Neural cell (in vitro differentiated cells): ENCODE measurements at regions not wholly inside any gene's neighbourhood (a gene's known extent, or its start where the extent isn't known, plus 50 kb on each side); places are given as distances from the start of the nearest gene placed in this dataset.

Experiments used
- H2AFZ ChIP-seq: fragments of 200-600, 300-800 bp; sonication (generic), shearing (Covaris generic); 2 replicates; pipeline ENCODE4 v1.6.0; 2014; ENCODE audit warnings: low read depth, mild to moderate bottlenecking, antibody characterized with exemption, low read length, moderate library complexity
- H3F3A ChIP-seq: fragments of 200-600 bp; shearing (Covaris generic); 2 replicates; pipeline ENCODE4 v1.6.1; 2016; ENCODE audit warnings: mild to moderate bottlenecking, moderate library complexity, mixed read lengths, antibody characterized with exemption, low read length; ENCODE audit not compliant: insufficient read depth, poor library complexity, severe bottlenecking
- H3K27ac ChIP-seq: fragments of 200-600, 300-800 bp; sonication (generic), shearing (Covaris generic); 2 replicates; pipeline ENCODE4 v1.5.1; 2014; ENCODE audit warnings: mild to moderate bottlenecking, low read length, moderate library complexity
- H3K27me3 ChIP-seq: fragments of 300-800, 200-600 bp; sonication (generic), shearing (Covaris generic); 2 replicates; pipeline ENCODE4 v1.6.0; 2014; ENCODE audit warnings: mild to moderate bottlenecking, low read depth, low read length, moderate library complexity; ENCODE audit not compliant: insufficient read depth
- H3K36me3 ChIP-seq: fragments of 300-800, 200-600 bp; sonication (generic), shearing (Covaris generic); 2 replicates; pipeline ENCODE4 v1.5.1; 2014; ENCODE audit warnings: mild to moderate bottlenecking, antibody characterized with exemption, low read length, moderate library complexity; ENCODE audit not compliant: insufficient read depth
- H3K4me2 ChIP-seq: fragments of 300-800, 200-600 bp; sonication (generic), shearing (Covaris generic); 2 replicates; pipeline ENCODE4 v1.6.0; 2014; ENCODE audit warnings: mild to moderate bottlenecking, low read length
- H3K4me3 ChIP-seq: fragments of 300-800, 200-600 bp; sonication (generic), shearing (Covaris generic); 2 replicates; pipeline ENCODE4 v1.5.1; 2014; ENCODE audit warnings: mild to moderate bottlenecking, low read length, moderate library complexity
- H3K79me2 ChIP-seq: fragments of 200-600 bp; shearing (Covaris generic); replicated peaks from 2 replicates; pipeline ENCODE4 v1.6.0; 2014; ENCODE audit warnings: mild to moderate bottlenecking, low read length, moderate library complexity; ENCODE audit not compliant: insufficient read depth
- H3K9ac ChIP-seq: fragments of 300-800, 200-600 bp; sonication (generic), shearing (Covaris generic); 2 replicates; pipeline ENCODE4 v1.6.1; 2016; ENCODE audit warnings: mild to moderate bottlenecking, low read length, mixed read lengths
- H3K9me2 ChIP-seq: fragments of 200-600 bp; shearing (Covaris generic); 2 replicates; pipeline ENCODE4 v1.6.1; 2016; ENCODE audit warnings: mild to moderate bottlenecking, low read length, mixed read lengths; ENCODE audit not compliant: insufficient read depth
- H3K9me3 ChIP-seq: fragments of 200-600, 300-800 bp; sonication (generic), shearing (Covaris generic); 2 replicates; pipeline ENCODE4 v1.6.1; 2016; ENCODE audit warnings: mild to moderate bottlenecking, mixed run types, low read length, moderate library complexity, mixed read lengths
- H4K20me1 ChIP-seq: fragments of 200-600 bp; shearing (Covaris generic); 2 replicates; pipeline ENCODE4 v1.6.1; 2016; ENCODE audit warnings: mild to moderate bottlenecking, mixed run types; ENCODE audit not compliant: insufficient read depth
- EP300 ChIP-seq: fragments of 450-650 bp; conservative IDR thresholded peaks from 2 replicates; pipeline ENCODE4 v1.6.1; 2014; ENCODE audit warnings: antibody characterized with exemption, mild to moderate bottlenecking, moderate library complexity; ENCODE audit not compliant: poor library complexity, severe bottlenecking
- EZH2 ChIP-seq: fragments of 200-600, 300-800 bp; shearing (Covaris generic), sonication (generic); IDR thresholded peaks from 2 replicates; pipeline ENCODE4 v1.6.1; 2014; ENCODE audit warnings: antibody characterized with exemption, low read length, borderline replicate concordance, mild to moderate bottlenecking; ENCODE audit not compliant: insufficient read depth, poor library complexity, severe bottlenecking
- MXI1 ChIP-seq: fragments of 450-650 bp; conservative IDR thresholded peaks from 2 replicates; pipeline ENCODE4 v1.6.1; 2014; ENCODE audit warnings: antibody characterized with exemption, mild to moderate bottlenecking; ENCODE audit not compliant: poor library complexity, severe bottlenecking
- POLR2AphosphoS5 ChIP-seq: IDR thresholded peaks from 2 replicates; pipeline ENCODE4 v1.6.1; 2012
- RAD21 ChIP-seq: fragments of 450-650 bp; conservative IDR thresholded peaks from 2 replicates; pipeline ENCODE4 v1.6.1; 2014; ENCODE audit warnings: antibody characterized with exemption, mild to moderate bottlenecking, moderate library complexity
- REST ChIP-seq: IDR thresholded peaks from 2 replicates; pipeline ENCODE4 v1.6.1; 2012; ENCODE audit warnings: borderline replicate concordance
- SMC3 ChIP-seq: fragments of 450-650 bp; conservative IDR thresholded peaks from 2 replicates; pipeline ENCODE4 v1.6.1; 2014; ENCODE audit warnings: antibody characterized with exemption, mild to moderate bottlenecking, moderate library complexity; ENCODE audit not compliant: poor library complexity
- TAF1 ChIP-seq: IDR thresholded peaks from 2 replicates; pipeline ENCODE4 v1.6.1; 2012; ENCODE audit warnings: low read depth
- TF ChIP-seq, protein P1 (sequence below): fragments of 450-650 bp; IDR thresholded peaks from 2 replicates; pipeline ENCODE4 v1.5.1; 2014; ENCODE audit warnings: antibody characterized with exemption, mild to moderate bottlenecking, moderate library complexity; ENCODE audit not compliant: poor library complexity, severe bottlenecking

GRCh38 chr10:10796774-10797415 lies 220.8 kb upstream of the CELF2 start:
- no peak overlapping the region for H2AFZ ChIP-seq
- H3K9ac ChIP-seq = no peak overlapping the region

DNA sequence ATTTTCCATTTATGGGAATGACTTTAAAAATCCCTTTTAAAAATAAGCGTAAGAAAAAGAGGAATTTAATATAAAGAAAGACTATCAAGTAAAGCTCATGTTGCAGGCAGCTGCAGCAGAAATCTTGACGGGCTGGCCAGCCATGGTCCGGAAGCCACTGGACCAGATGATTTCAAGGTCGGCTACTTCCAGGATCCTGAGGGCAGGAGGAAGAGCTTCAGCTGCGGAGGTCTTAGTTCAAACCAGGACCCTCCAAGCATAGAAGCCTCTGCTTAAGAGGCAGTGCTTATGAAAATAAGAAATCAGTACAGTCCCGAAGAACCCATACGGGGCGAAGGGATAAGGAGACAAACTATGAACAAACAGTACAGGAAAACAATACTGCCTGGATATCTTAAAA lies 220.2 kb upstream of the CELF2 start:
- H3K4me2 ChIP-seq = no peak overlapping the region
- H2AFZ ChIP-seq = no peak overlapping the region
- H4K20me1 ChIP-seq = no peaks in the 10 kb centered on the region

More at GRCh38 chr10:10796774-10797415, 220.8 kb upstream of the CELF2 start:
- Histone ChIP-seq H4K20me1 (no peaks in the 10 kb centered on the region), H3K9me2 (no peaks in the 10 kb centered on the region), H3F3A (no peaks in the 10 kb centered on the region), H3K27me3 (no peaks in the 10 kb centered on the region), H3K27ac (no peak overlapping the region), H3K79me2 (no peaks in the 10 kb centered on the region), H3K9me3 (no peaks in the 10 kb centered on the region), H3K4me3 (no peak overlapping the region), H3K36me3 (no peaks in the 10 kb centered on the region), H3K4me2 (no peak overlapping the region)
- TF ChIP-seq RAD21 = no peak

More for the DNA sequence above, 220.2 kb upstream of the CELF2 start:
- Histone ChIP-seq H3K9me2 (no peaks in the 10 kb centered on the region), H3K79me2 (no peaks in the 10 kb centered on the region), H3K36me3 (no peaks in the 10 kb centered on the region), H3F3A (no peaks in the 10 kb centered on the region), H3K9ac (no peak overlapping the region), H3K4me3 (no peak overlapping the region), H3K9me3 (no peaks in the 10 kb centered on the region), H3K27ac (no peak overlapping the region), H3K27me3 (no peaks in the 10 kb centered on the region)
- no peak for TF ChIP-seq RAD21
- TF ChIP-seq, protein P1, sequence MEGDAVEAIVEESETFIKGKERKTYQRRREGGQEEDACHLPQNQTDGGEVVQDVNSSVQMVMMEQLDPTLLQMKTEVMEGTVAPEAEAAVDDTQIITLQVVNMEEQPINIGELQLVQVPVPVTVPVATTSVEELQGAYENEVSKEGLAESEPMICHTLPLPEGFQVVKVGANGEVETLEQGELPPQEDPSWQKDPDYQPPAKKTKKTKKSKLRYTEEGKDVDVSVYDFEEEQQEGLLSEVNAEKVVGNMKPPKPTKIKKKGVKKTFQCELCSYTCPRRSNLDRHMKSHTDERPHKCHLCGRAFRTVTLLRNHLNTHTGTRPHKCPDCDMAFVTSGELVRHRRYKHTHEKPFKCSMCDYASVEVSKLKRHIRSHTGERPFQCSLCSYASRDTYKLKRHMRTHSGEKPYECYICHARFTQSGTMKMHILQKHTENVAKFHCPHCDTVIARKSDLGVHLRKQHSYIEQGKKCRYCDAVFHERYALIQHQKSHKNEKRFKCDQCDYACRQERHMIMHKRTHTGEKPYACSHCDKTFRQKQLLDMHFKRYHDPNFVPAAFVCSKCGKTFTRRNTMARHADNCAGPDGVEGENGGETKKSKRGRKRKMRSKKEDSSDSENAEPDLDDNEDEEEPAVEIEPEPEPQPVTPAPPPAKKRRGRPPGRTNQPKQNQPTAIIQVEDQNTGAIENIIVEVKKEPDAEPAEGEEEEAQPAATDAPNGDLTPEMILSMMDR = no peak
- no peak for TF ChIP-seq EP300
- TF ChIP-seq REST = no peak
- TF ChIP-seq POLR2AphosphoS5 = no peak
- TF ChIP-seq EZH2 = no peak
- no peak for TF ChIP-seq SMC3
- TF ChIP-seq MXI1 = no peak
- TF ChIP-seq TAF1 = no peak
